Stimulated activated CD8-positive, alpha-beta memory T cell treated with anti-CD3 and anti-CD28 coated beads, Interleukin-12 subunit alpha, Interleukin-12 subunit beta, amount 100 ng/mL, for 1 hour (primary cell): ENCODE measurements at regions not wholly inside any gene's neighbourhood (a gene's known extent, or its start where the extent isn't known, plus 50 kb on each side); places are given as distances from the start of the nearest gene placed in this dataset.

Source experiments
- DNase-seq: peaks from one replicate; pipeline ENCODE4 v3.0.0-alpha.2; 2020; ENCODE audit warnings: low read depth

GRCh38 chr4:188197566-188197965 is 58.3 kb downstream of the TRIML1 start:
- no peak for DNase-seq

DNA sequence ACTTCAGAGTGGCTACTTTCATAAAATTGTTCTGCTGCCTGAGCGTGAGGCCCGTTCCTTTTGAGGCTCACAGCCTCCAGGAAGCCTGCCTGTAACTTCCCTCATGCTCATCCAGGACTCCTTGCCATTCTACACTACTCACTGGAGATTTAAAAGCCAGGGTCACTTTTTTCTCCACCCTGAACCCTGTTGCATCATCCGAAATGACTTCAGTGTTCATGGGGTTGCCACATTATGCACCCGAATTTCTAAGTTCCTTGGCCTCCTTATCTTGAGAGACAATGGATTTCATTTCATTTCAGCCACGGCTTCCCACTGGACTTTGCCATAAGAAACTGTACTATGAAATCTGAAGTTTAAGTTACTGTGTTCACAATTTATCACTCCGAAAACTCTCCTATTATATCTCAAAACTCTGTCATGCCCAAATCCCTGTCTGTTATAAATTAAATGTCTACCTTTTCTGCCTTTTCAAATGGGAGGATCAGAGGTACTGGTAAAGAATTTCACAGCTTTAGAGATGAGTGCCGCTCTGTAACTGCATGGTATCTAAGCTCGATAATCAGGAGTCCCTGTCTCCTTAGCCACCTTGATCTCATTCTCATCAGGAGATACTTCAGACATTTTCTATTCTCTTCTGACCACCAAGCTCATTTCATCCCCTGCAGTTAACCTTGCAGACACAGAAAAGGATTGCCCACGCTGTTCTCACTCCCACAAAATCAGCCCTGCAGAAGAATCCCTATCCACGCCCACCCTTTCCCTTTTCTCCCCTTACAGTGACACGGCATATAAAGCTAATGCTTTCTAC is 59.9 kb downstream of the TRIML1 start:
- DNase-seq = no peak

DNA sequence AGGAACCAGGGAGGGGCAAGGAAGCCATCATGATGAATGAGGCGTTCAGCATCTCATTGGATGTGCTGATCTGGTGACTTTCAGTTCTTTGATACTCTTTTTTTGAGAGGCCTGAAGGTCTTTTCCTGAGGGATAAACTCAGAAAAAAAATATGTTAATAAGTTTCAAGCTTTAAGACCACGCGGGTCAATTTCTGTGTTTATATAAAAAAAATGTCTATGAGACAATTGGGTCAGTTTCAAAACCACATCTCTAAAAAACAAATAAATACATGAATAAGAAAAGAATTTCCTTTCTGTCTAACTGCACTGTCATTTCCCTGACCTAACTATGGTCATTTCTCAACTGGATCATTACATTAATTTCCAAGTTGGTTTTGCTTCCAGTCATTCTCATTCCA is 62.6 kb downstream of the TRIML1 start:
- no peak for DNase-seq

DNA sequence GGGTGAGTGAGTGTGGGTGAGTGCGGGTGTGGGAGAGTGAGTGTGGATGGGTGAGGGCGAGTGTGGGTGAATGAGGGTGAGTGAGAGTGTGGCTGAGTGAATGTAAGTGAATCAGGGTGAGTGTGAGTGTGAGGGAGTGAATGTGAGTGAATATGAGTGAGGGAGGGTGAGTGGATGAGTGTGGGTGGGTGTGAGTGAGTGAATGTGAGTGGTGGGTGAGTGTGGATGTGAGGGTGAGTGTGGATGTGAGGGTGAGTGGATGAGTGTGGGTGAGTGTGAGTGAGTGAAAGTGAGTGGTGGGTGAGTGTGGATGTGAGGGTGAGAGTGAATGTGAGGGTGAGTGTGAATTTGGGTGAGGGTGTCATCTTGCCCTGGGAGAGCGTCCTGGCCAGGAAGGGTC is 67.5 kb downstream of the TRIML1 start:
- DNase-seq = no peak

DNA sequence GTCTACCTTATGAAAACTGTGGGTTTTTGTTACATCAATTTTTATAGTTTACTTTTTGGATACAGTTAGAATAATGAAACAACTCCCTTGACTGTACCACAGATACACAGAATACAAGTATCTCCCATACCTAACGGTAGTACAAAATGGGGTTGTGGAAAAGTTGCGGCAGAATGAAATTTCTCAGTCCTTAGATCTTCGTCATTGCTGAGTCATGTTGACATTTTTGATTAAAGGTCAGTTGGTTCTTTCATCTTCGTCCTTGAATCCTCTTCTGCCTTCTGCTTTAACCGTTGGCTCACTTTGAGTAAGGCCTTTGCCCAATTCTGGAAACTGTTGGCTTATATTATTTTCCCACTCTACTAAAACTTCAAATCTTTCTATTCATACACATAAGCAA is 75.6 kb downstream of the TRIML1 start:
- DNase-seq = no peak

DNA sequence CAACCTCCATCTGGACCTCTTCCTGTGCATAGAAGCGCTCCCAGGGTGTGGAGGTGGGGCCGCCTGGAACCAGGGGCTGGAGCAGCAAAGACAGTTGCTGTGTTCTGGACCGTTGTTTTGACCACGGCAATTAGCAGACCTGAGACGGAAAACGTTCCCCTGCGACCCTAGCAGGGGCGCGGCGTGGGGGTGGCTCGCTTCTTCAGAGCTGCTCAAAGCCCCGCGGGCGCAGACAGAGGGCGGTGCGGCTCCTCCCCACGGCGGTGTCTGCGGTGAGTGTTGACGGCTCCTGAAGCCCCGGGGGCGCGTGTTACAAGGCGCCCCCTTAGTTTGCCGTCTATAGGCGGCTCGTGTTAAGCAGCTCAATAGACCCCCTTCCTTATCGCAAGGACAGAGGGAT is 79.2 kb downstream of the TRIML1 start:
- no peak for DNase-seq

DNA sequence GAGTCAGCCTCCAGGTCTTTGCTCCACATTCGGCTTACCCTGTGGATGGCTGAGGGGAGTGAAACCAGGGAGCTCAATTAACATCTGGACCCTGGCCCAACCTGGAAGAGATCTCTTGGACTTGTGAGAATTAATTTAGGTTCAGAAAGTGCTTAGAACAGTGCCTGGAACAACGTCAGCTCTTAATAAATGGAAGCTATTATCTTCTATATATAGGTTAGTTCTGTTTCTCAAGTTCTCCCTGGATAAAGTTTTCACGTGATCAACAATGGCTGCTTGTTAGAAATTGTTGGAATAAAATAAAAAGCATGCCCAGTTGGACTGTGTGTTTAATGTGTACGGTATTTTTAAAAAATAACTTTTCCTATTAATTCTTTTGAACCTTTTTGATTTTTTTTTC is 80.8 kb downstream of the TRIML1 start:
- no peak for DNase-seq

GRCh38 chr4:188221090-188221489 is 81.8 kb downstream of the TRIML1 start:
- no peak for DNase-seq

- DNase-seq = no peak
These were observed 89.0 kb downstream of the TRIML1 start for GRCh38 chr4:188228279-188228678.

GRCh38 chr4:188232428-188232827 is 93.2 kb downstream of the TRIML1 start:
- DNase-seq = no peak

GRCh38 chr4:188242041-188242440 is 102.8 kb downstream of the TRIML1 start:
- DNase-seq = no peak

DNA sequence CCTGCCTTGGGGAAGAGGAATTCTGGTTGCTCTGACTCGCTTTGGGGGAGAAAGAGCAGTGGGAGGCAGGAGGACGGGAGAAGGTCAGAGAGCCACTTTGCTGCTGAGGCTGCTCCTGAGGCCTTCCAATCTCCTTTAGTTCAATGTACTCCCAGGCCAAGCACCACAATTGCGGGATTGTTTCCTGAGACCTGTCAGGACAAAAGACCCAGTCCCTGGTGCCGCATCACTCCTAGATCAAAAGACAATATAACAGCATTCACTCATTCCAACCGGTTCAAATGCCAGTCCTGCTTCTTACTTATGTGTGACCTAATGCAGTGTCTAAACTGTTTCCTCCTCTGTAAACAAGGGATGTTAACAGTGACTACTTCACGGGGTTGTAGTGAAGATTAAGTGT is 106.4 kb downstream of the TRIML1 start:
- no peak for DNase-seq

DNA sequence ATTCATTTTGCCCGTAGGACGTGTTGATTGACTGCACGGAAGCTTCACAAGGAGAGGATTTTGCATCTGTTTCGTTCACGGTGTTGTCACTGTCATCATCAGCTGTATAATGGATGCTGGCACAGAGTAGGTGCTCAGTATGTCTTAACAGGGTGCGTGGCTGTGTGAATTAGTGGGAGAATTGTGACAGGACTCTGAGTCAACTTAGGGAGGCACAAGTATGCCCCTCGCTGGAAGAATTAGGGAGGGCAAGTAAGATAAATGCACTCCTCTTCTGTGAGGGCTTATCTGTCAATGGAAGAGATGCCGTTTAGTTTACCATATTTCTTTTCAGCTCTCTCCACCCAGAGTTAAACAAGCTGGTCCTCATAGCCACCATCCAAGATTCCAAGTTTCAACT is 107.2 kb downstream of the TRIML1 start:
- DNase-seq = no peak

GRCh38 chr4:188254211-188254610 is 115.0 kb downstream of the TRIML1 start:
- DNase-seq = no peak

- DNase-seq = no peak
These were observed 123.2 kb downstream of the TRIML1 start for GRCh38 chr4:188262464-188262863.

DNA sequence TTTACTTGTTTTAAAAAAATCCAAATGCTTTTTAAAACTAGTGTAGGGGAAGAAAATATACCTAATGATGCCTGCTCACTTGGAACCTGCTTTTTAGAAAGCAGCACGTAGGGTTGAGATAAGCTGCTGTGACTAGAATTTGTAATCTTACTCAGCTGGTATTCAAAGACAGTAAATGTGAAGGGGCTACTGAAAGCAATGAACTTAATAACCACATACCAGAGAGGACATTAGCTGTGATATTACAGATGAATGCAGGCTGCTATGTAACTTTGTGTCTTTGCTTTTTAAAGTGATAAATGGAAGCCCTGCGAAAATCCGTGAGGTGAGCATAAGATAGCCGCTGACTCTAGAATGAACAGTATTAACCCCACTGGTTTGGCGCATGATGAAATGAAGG is 124.1 kb downstream of the TRIML1 start:
- no peak for DNase-seq

- no peak for DNase-seq
These were observed 127.1 kb downstream of the TRIML1 start for GRCh38 chr4:188266386-188266785.

DNA sequence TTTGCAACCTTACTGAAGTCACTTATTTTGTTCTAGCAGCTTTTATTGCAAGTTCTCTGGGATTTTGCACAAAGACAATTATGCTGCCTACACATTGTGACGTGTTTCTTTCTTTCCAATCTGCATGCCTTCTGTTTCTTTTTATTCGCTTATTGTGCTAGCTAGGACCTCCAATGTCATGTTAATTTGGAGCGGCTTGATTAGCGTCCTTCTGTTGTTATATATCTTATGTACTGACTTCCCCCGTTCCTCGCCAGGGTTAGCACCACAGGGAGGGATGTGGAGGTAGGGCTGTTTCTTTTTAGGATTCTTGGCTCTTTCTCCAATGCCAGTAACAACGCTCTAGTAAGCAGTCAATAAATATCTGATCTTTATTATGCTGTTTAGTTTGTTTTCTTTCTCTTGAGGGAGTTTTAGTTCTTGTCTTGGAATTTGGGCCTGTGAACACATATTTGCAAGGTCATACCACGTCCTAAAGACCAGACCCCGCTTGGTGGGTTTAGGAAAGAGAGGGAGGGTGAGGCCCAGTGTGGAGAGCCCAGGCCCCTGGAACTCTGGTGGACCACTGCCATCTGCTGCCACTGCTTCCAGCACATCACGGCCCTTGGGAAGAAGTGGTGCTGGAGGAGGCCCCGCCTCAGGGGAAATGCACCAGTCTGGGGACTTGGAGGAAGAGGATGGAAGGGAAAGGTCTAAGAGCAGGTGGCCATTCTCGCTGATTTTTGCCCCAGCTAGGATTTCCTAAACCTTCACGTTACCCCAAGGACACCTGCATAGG is 129.1 kb downstream of the TRIML1 start:
- no peak for DNase-seq

DNA sequence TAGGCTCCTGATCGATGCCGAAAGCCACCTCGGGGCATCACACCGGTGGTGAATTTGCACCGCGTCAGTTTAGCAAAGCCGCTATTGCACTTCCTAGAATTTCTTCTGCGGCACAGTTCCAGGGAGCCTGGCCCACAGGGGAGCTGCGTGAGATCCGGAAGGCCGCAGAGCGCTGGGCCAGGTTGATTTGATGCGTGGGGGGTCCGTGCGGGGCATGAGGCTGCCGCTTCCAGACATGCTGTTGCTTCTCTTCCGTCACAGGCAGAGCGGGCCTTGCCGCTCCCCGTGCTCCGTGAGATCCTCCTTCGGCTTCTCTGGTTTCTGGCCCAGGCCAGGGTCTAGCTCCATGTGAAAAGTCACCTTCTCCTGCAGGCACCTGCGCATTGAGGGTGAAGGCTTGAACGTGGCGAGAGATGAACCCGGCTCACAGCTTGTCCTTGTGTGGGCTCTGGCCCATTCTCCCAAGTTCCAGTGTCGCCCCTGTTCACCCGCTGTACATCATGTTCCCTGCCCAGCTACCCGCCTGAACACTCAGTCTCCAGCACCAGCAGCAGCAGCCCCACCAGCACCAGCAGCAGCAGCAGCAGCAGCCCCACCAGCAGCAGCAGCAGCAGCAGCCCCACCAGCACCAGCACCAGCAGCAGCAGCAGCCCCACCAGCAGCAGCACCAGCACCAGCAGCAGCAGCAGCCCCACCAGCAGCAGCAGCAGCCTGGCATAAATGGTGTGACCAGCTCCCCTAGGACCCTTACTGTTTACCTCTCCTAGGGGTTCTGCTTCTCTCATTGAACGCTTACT is 131.2 kb downstream of the TRIML1 start:
- no peak for DNase-seq

GRCh38 chr4:188275686-188276085 is 136.4 kb downstream of the TRIML1 start:
- no peak for DNase-seq

- no peak for DNase-seq
These were observed 139.9 kb downstream of the TRIML1 start for GRCh38 chr4:188279184-188279583.

DNA sequence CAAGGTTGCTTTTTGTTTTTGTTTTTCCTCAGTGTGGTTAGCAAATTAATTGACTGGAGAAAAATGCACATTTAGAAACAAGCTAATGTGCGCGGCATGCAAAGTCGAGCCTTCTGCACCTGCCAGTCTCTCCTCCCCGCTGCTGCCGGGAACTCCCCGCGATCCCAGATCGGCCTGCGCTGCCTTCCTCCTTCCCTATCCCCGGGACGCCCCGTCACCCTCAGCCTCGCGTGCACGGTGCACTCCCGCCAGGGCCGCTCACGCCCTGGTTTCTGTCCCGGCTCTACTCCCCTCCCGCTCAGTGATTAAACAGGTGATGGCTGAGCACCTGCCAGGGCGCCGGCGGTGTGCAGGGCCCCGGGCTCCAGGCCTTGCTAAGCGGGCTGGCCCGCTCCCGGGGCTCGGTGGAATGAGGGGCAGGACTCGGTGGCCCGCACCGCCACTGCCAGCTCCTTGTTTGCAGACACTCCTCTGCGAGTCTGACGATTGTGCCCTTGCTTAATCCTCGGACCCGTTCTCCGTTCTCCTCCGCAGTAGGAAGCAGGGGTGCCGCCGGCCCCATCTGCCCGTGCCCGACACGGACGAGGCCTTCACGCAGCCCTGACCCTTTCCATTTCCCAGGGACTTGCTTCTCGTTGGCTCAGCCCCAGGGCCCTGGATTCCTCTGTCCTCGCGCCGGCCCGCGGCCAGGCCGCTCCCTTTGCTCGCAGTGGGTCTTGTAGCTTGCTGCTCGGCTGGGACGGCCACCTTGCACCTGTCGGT is 143.4 kb downstream of the TRIML1 start:
- no peak for DNase-seq
